K562 (cell line): ENCODE measurements at regions not wholly inside any gene's neighbourhood (a gene's known extent, or its start where the extent isn't known, plus 50 kb on each side); places are given as distances from the start of the nearest gene placed in this dataset.

Source experiments
- ATAC-seq: fragments of 200-7000 bp; cut with Tn5 transposase; 3 replicates; pipeline ENCODE4 v1.9.1; 2020; ENCODE audit warnings: moderate library complexity
- BruUV-seq: library from RNA; stranded (reverse); fragments of 400-500 nt; replicated peaks from 2 replicates; lab custom pipeline; 2021; lab: Mats Ljungman, UMichigan
- CTCF ChIA-PET: fragments of 300-600 bp; formaldehyde crosslinking; extraction: SDS; loops from one replicate; lab custom pipeline; 2021; ENCODE audit warnings: low intra/inter-chr PET ratio; lab: Yijun Ruan, JAX
- POLR2A ChIA-PET: fragments of 300-600, 350-650 bp; sonication (Branson Sonifier 250); formaldehyde crosslinking; extraction: SDS; loops from one replicate; lab custom pipeline; 2021; ENCODE audit warnings: antibody characterized with exemption, inconsistent platforms; lab: Yijun Ruan, JAX
- DNase-seq, 4 experiments: peaks; one replicate each; pipeline versions ENCODE4 v3.0.0 to v3.0.0-alpha.2; 2011 to 2018; ENCODE audit warnings: low spot score in 3 of 4, mixed read lengths in 3 of 4; ENCODE audit errors: extremely low read depth in 1 of 4
- FAIRE-seq: peaks from 2 replicates; lab custom pipeline; 2011; peaks lifted over from hg19 to GRCh38; lab: Jason Lieb, UNC
- H2AFZ ChIP-seq: 2 replicates; pipeline ENCODE4 v1.6.0; 2011; ENCODE audit warnings: low read depth, low read length, control low read depth, inconsistent platforms
- H3K27ac ChIP-seq: fragments of 200-600 bp; 3 replicates; pipeline ENCODE4 v1.8.0; 2011; ENCODE audit warnings: low read depth, mild to moderate bottlenecking, control low read depth, inconsistent platforms, low read length, moderate library complexity, mixed read lengths; ENCODE audit errors: extremely low read depth
- H3K27me3 ChIP-seq, 2 experiments: fragments of 300-600 bp in 1 of 2; 2 replicates in 1 of 2; 3 replicates in 1 of 2; pipeline versions ENCODE4 v1.6.0 to v1.8.0; 2011; ENCODE audit warnings: inconsistent platforms in 2 of 2, low read length in 2 of 2, mild to moderate bottlenecking in 1 of 2, mixed read lengths in 1 of 2, moderate library complexity in 1 of 2; ENCODE audit not compliant: control insufficient read depth in 2 of 2, insufficient read depth in 2 of 2
- H3K36me3 ChIP-seq: fragments of 300-600 bp; 3 replicates; pipeline ENCODE4 v1.8.0; 2011; ENCODE audit warnings: mild to moderate bottlenecking, low read length, inconsistent platforms; ENCODE audit not compliant: control insufficient read depth, insufficient read depth
- H3K4me1 ChIP-seq, 2 experiments: fragments of 200-600 bp in 1 of 2; replicated peaks in 1 of 2; 2 replicates in 1 of 2; 3 replicates in 1 of 2; pipeline versions ENCODE4 v1.5.1 to v1.8.0; 2011; ENCODE audit warnings: inconsistent platforms in 2 of 2, low read length in 2 of 2, mild to moderate bottlenecking in 1 of 2, mixed read lengths in 1 of 2, moderate library complexity in 1 of 2; ENCODE audit not compliant: control insufficient read depth in 2 of 2, insufficient read depth in 2 of 2
- H3K4me2 ChIP-seq: 2 replicates; pipeline ENCODE4 v1.6.1; 2011; ENCODE audit warnings: low read length, control low read depth, inconsistent platforms, mixed read lengths; ENCODE audit not compliant: insufficient read depth
- H3K4me3 ChIP-seq: fragments of 200-600 bp; sonication (generic), shearing (Covaris generic); 2 replicates; pipeline ENCODE4 v1.5.1; 2016; ENCODE audit warnings: control low read depth, inconsistent platforms
- H3K79me2 ChIP-seq: fragments of 200-600 bp; 3 replicates; pipeline ENCODE4 v1.8.0; 2011; ENCODE audit warnings: low read length, inconsistent platforms; ENCODE audit not compliant: control insufficient read depth, insufficient read depth
- H3K9ac ChIP-seq, 2 experiments: 2 replicates each; pipeline versions ENCODE4 v1.6.0 to v1.6.1; 2011; ENCODE audit warnings: low read depth in 2 of 2, low read length in 2 of 2, control low read depth in 1 of 2, inconsistent platforms in 1 of 2, mild to moderate bottlenecking in 1 of 2, mixed read lengths in 1 of 2; ENCODE audit not compliant: insufficient read depth in 1 of 2
- H3K9me1 ChIP-seq: one replicate; pipeline ENCODE4 v1.6.0; 2011; ENCODE audit warnings: inconsistent platforms, mild to moderate bottlenecking, low read length, moderate library complexity; ENCODE audit not compliant: control insufficient read depth, insufficient read depth
- H3K9me3 ChIP-seq: replicated peaks from 2 replicates; pipeline ENCODE4 v1.5.1; 2011; ENCODE audit warnings: low read depth, low read length, inconsistent platforms; ENCODE audit not compliant: control insufficient read depth, insufficient read depth
- H4K20me1 ChIP-seq: replicated peaks from 2 replicates; pipeline ENCODE4 v1.6.1; 2011; ENCODE audit warnings: low read length, inconsistent platforms, mixed read lengths; ENCODE audit not compliant: control insufficient read depth, insufficient read depth
- BDP1 ChIP-seq: IDR thresholded peaks from 3 replicates; pipeline ENCODE4 v1.6.1; 2011; ENCODE audit not compliant: insufficient read length, insufficient read depth
- CC2D1A ChIP-seq: fragments of 450-650 bp; IDR thresholded peaks from 2 replicates; pipeline ENCODE4 v1.6.1; 2017; ENCODE audit warnings: mild to moderate bottlenecking
- FOXO4 ChIP-seq: fragments of 450-650 bp; formaldehyde crosslinking; IDR thresholded peaks from 2 replicates; pipeline ENCODE4 v1.4.0; 2020; ENCODE audit warnings: mild to moderate bottlenecking, moderate library complexity
- GATA2 ChIP-seq: sonication (generic); formaldehyde crosslinking; IDR thresholded peaks from 2 replicates; pipeline ENCODE4 v1.4.0; 2020; ENCODE audit warnings: mild to moderate bottlenecking, missing genetic modification reagents
- HMGXB4 ChIP-seq: sonication (generic); formaldehyde crosslinking; IDR thresholded peaks from 2 replicates; pipeline ENCODE4 v1.8.1; 2023; ENCODE audit warnings: mild to moderate bottlenecking, missing genetic modification reagents
- KLF13 ChIP-seq: fragments of 450-650 bp; IDR thresholded peaks from 2 replicates; pipeline ENCODE4 v1.6.1; 2016; ENCODE audit warnings: missing genetic modification characterization, low read depth, mild to moderate bottlenecking, missing compliant biosample characterization, moderate library complexity, borderline replicate concordance
- MEF2D ChIP-seq: conservative IDR thresholded peaks from 2 replicates; pipeline ENCODE4 v1.6.1; 2016; ENCODE audit warnings: low read depth, missing genetic modification characterization, missing compliant biosample characterization
- RAD21 ChIP-seq, 2 experiments: fragments of 250-450 bp in 1 of 2; fragments of 450-650 bp in 1 of 2; sonication (Bioruptor Pico) in 1 of 2; formaldehyde crosslinking in 1 of 2; IDR thresholded peaks in 1 of 2; conservative IDR thresholded peaks in 1 of 2; 2 replicates each; pipeline versions ENCODE4 v1.4.0 to v1.8.0; 2020 to 2022; ENCODE audit warnings: mild to moderate bottlenecking in 2 of 2, moderate library complexity in 1 of 2
- TAF1 ChIP-seq: IDR thresholded peaks from 2 replicates; pipeline ENCODE4 v1.6.1; 2011; ENCODE audit warnings: mild to moderate bottlenecking, low read length, moderate library complexity; ENCODE audit not compliant: insufficient read depth, control insufficient read depth, severe bottlenecking; ENCODE audit errors: extremely low read depth
- TSHZ1 ChIP-seq: fragments of 250-450 bp; sonication (Bioruptor Pico); IDR thresholded peaks from 2 replicates; pipeline ENCODE4 v1.4.0; 2020; ENCODE audit warnings: mild to moderate bottlenecking, moderate library complexity
- ZNF121 ChIP-seq: sonication (generic); formaldehyde crosslinking; conservative IDR thresholded peaks from 2 replicates; pipeline ENCODE4 v1.8.0; 2022; ENCODE audit warnings: missing genetic modification reagents
- ZNF41 ChIP-seq: fragments of 250-450 bp; sonication (Bioruptor Pico); conservative IDR thresholded peaks from 2 replicates; pipeline ENCODE4 v1.4.0; 2020; ENCODE audit warnings: mild to moderate bottlenecking
- WGBS: fragments of 100-300 bp; shearing (Covaris generic); methylation state at CpG from one replicate; pipeline ENCODE4 v1.1.6; 2016; ENCODE audit warnings: low coverage, mixed read lengths; ENCODE audit not compliant: insufficient coverage; ENCODE audit errors: missing lambda C conversion rate; 5-methylcytosine and 5-hydroxymethylcytosine counted together
- in situ Hi-C: fragments of 300-500 bp; cut with MboI; formaldehyde crosslinking; loops from 4 replicates; pipeline ENCODE4 v1.15.0; 2018; ENCODE audit warnings: inconsistent platforms, mixed read lengths
- intact Hi-C: fragments of 100-400 bp; cut with micrococcal nuclease; formaldehyde crosslinking; loops from 2 replicates; pipeline ENCODE4 v1.14.2; 2022

GRCh38 chr3:182562274-182562673, 231.0 kb upstream of the ATP11B start (continued):
- no peak for TF ChIP-seq ZNF41 (CRISPR knock-in tag)
- TF ChIP-seq CC2D1A: no peak
- no peak for TF ChIP-seq GATA2 (CRISPR knock-in tag)
- TF ChIP-seq TSHZ1 (CRISPR knock-in tag): no peak

- H3K4me3 ChIP-seq: no peak overlapping the region
- CTCF ChIA-PET: no interaction called here
- no peaks in the 10 kb centered on the region for H4K20me1 ChIP-seq
- no peaks in the 10 kb centered on the region for H3K9me3 ChIP-seq
- POLR2A ChIA-PET: no interaction called here
- no peak for ATAC-seq
- no peak overlapping the region for H2AFZ ChIP-seq
- DNase-seq: no peak
- TF ChIP-seq KLF13 (tag): no peak
- TF ChIP-seq FOXO4 (CRISPR knock-in tag): no peak
- no peak for TF ChIP-seq BDP1
- no peak for TF ChIP-seq MEF2D
- no peak for TF ChIP-seq TAF1
- TF ChIP-seq HMGXB4: no peak
- TF ChIP-seq ZNF121: no peak
- no peak for TF ChIP-seq RAD21 (CRISPR knock-in tag; conservative IDR thresholded peaks at IDR 0.05 in 1 of 2, IDR thresholded peaks at IDR 0.05 in 1 of 2)
- under 1% methylated on average over 6 of the region's 6 CpGs for WGBS
- H3K36me3 ChIP-seq: no peaks in the 10 kb centered on the region
- BruUV-seq: no TSS peak
- intact Hi-C loops: no loop called here
- no peaks in the 10 kb centered on the region for H3K4me1 ChIP-seq
- no peak overlapping the region for H3K9ac ChIP-seq
- FAIRE-seq: no peak
- no peak overlapping the region for H3K4me2 ChIP-seq
- H3K9me1 ChIP-seq: no peaks in the 10 kb centered on the region
- in situ Hi-C loops: no loop called here
- no peaks in the 10 kb centered on the region for H3K79me2 ChIP-seq
- H3K27ac ChIP-seq: no peak overlapping the region
- no peaks in the 10 kb centered on the region; a peak in 1 of 5 replicates for H3K27me3 ChIP-seq
Measured at GRCh38 chr3:182565916-182566796, 227.1 kb upstream of the ATP11B start.
